ENCODE measurements at regions not wholly inside any gene's neighbourhood (a gene's known extent, or its start where the extent isn't known, plus 50 kb on each side); places are given as distances from the start of the nearest gene placed in this dataset.

- H2AK5ac ChIP-seq (ENCODE audit: insufficient read length, low read length): no peak overlapping the region
- Mint-ChIP-seq H3K4me1 (peaks cover 5 to 11% of the 10 kb centered on the region in 2 experiments; a peak in 3 of 4 replicates), H3K36me3 (ENCODE audit: insufficient read depth in 1 of 3, low read depth in 3 of 3) (peaks cover 0 to 2% (median 0%) of the 10 kb centered on the region in 3 experiments; a peak in 1 of 7 replicates), H3K9me3 (peaks cover 0 to 4% of the 10 kb centered on the region in 2 experiments; a peak in 2 of 5 replicates), H3K4me3 (no peak overlapping the region), H3K27me3 (ENCODE audit: low read depth) (no peaks in the 10 kb centered on the region), H3K27ac (no peak overlapping the region)
- H2AFZ ChIP-seq (ENCODE audit: low read length): no peak overlapping the region
- H3K4ac ChIP-seq (ENCODE audit: low read depth, low read length): no peak overlapping the region
- H3K56ac ChIP-seq (ENCODE audit: insufficient read length, low read depth, low read length): no peak overlapping the region
- H3K27me3 ChIP-seq (ENCODE audit: insufficient read depth, low read length): no peaks in the 10 kb centered on the region
- no peaks in the 10 kb centered on the region for H4K20me1 ChIP-seq (ENCODE audit: control insufficient read depth, insufficient read depth, insufficient read length)
- no peak overlapping the region for H3K23ac ChIP-seq (ENCODE audit: insufficient read length, low read depth, low read length)
- H4K5ac ChIP-seq (ENCODE audit: insufficient read length, low read depth, low read length): no peak overlapping the region
- no peak overlapping the region for H2BK5ac ChIP-seq (ENCODE audit: insufficient read length, low read length)
- H2BK12ac ChIP-seq (ENCODE audit: insufficient read length, low read depth, low read length): no peak overlapping the region
- no peak overlapping the region for H3K9ac ChIP-seq (ENCODE audit: extremely low read depth, insufficient read length, low read length)
- no peaks in the 10 kb centered on the region for H3K79me1 ChIP-seq (ENCODE audit: insufficient read depth, low read depth, low read length, poor library complexity, severe bottlenecking)
- no peak overlapping the region for H2BK120ac ChIP-seq (ENCODE audit: low read depth, low read length, poor library complexity, severe bottlenecking)
- no peak overlapping the region for H3K18ac ChIP-seq (ENCODE audit: insufficient read length, low read depth, low read length)
- no peak overlapping the region for H4K91ac ChIP-seq (ENCODE audit: insufficient read length, low read depth, low read length)
- DNase-seq: no peak
- no peak overlapping the region for H3K4me2 ChIP-seq (ENCODE audit: insufficient read depth, insufficient read length, low read length)
- H2BK20ac ChIP-seq (ENCODE audit: low read depth, low read length, poor library complexity, severe bottlenecking): no peak overlapping the region
- H4K8ac ChIP-seq (replicated peaks; ENCODE audit: insufficient read length, low read depth, low read length): no peak overlapping the region
- H3T11ph ChIP-seq (ENCODE audit: low read length): no peak overlapping the region
- H3K79me2 ChIP-seq (ENCODE audit: insufficient read depth, low read length): no peaks in the 10 kb centered on the region
- no CpG with 5 or more reads among the region's 6 CpGs for WGBS (ENCODE audit: extremely low coverage, insufficient read length, low lambda C conversion rate)
- H2BK15ac ChIP-seq (ENCODE audit: low read depth, low read length): no peak overlapping the region
- no peak overlapping the region for H3K14ac ChIP-seq (ENCODE audit: insufficient read depth, low read length)
- no peak for TF ChIP-seq CTCF (conservative IDR thresholded peaks at IDR 0.05)
- no peaks in the 10 kb centered on the region for H3K4me1 ChIP-seq (ENCODE audit: insufficient read depth, low read length)
- H3K9me3 ChIP-seq (ENCODE audit: control insufficient read depth, low read depth, low read length): no peaks in the 10 kb centered on the region
- H3K27ac ChIP-seq (ENCODE audit: insufficient read length, low read depth, low read length): no peak overlapping the region
- no peaks in the 10 kb centered on the region for H3K23me2 ChIP-seq (ENCODE audit: insufficient read length, low read depth, low read length, poor library complexity, severe bottlenecking)
Measured at GRCh38 chr9:13621872-13622564, 342.5 kb upstream of the MPDZ start.
